ENCODE measurements at regions not wholly inside any gene's neighbourhood (a gene's known extent, or its start where the extent isn't known, plus 50 kb on each side); places are given as distances from the start of the nearest gene placed in this dataset.

- no peak for DNase-seq
Observed at GRCh38 chr3:72257738-72258137, 472.8 kb upstream of the PROK2 start.

DNA sequence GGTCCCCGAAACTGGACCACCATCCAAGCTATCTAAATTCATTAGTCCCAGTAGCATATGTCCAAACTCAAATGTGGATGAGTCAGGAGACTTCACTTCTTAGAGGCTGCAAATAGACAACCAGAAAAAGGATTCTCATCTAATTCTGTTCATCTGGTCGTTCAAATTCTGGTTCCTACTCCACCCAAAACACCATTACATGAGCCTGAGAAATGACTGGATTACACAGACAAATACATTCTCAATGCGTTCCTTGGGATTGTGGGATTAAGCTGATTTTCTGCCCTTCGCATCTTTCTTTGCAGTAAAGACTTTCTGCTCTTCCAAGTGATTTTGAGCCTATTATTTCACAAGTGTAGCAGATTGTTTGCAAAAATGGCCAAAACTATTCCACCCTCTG lies 472.3 kb upstream of the PROK2 start:
- H3K4me3 ChIP-seq: no peak overlapping the region
- no peaks in the 10 kb centered on the region for H3K9me3 ChIP-seq
- no peaks in the 10 kb centered on the region for H3K36me3 ChIP-seq
- intact Hi-C loops (cut with DNase I): no loop called here
- TF ChIP-seq, protein P1, sequence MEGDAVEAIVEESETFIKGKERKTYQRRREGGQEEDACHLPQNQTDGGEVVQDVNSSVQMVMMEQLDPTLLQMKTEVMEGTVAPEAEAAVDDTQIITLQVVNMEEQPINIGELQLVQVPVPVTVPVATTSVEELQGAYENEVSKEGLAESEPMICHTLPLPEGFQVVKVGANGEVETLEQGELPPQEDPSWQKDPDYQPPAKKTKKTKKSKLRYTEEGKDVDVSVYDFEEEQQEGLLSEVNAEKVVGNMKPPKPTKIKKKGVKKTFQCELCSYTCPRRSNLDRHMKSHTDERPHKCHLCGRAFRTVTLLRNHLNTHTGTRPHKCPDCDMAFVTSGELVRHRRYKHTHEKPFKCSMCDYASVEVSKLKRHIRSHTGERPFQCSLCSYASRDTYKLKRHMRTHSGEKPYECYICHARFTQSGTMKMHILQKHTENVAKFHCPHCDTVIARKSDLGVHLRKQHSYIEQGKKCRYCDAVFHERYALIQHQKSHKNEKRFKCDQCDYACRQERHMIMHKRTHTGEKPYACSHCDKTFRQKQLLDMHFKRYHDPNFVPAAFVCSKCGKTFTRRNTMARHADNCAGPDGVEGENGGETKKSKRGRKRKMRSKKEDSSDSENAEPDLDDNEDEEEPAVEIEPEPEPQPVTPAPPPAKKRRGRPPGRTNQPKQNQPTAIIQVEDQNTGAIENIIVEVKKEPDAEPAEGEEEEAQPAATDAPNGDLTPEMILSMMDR (IDR thresholded peaks at IDR 0.05): no peak
- TF ChIP-seq POLR2A (IDR thresholded peaks at IDR 0.05): no peak
- ATAC-seq (no peak), DNase-seq (no peak)
- 72% methylated on average over 4 of the region's 4 CpGs for WGBS (ENCODE audit: insufficient coverage, low coverage, low lambda C conversion rate, missing lambda C conversion rate)
- H3K4me1 ChIP-seq: peaks cover 0 to 16% (median 6%) of the 10 kb centered on the region in 4 donors
- H3K27ac ChIP-seq: no peak overlapping the region
- no peaks in the 10 kb centered on the region for H3K27me3 ChIP-seq

More at GRCh38 chr3:72257738-72258137, 472.8 kb upstream of the PROK2 start:
- Histone ChIP-seq H3K4me3 (no peak overlapping the region), H3K27ac (no peak overlapping the region), H3K4me1 (peaks cover 0 to 20% (median 9%) of the 10 kb centered on the region in 4 donors), H3K27me3 (no peaks in the 10 kb centered on the region), H3K36me3 (no peaks in the 10 kb centered on the region), H3K9me3 (no peaks in the 10 kb centered on the region)
- no CpG with 5 or more reads among the region's 2 CpGs for WGBS (ENCODE audit: insufficient coverage, low coverage, low lambda C conversion rate, missing lambda C conversion rate)
- TF ChIP-seq, protein P1 (IDR thresholded peaks at IDR 0.05): no peak
- TF ChIP-seq POLR2A (IDR thresholded peaks at IDR 0.05): no peak
- ATAC-seq: no peak
- intact Hi-C loops (cut with DNase I): no loop called here

DNA sequence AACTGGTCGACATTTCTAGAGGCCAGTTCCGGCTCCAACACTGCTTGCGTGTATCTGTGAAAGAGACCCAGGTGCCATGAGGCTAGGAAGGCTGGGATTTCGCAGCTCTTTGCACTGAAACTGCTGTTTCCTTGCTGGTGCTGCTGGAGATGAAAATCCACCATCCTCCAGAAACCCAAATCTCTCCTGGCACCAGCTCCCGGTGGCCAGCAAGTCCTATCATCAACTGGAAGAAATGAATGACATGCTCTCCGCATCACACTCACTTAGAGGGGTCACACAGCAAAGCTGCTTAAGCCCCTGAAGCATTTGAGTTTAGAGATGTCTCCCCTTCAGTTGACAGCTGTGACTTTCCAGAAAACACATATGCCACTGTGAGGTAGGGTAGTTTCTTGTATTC lies 471.8 kb upstream of the PROK2 start:
- intact Hi-C loops (cut with DNase I): no loop called here
- no peak for TF ChIP-seq POLR2A (IDR thresholded peaks at IDR 0.05)
- TF ChIP-seq, protein P1 (IDR thresholded peaks at IDR 0.05): no peak
- DNase-seq (no peak), ATAC-seq (no peak)
- Histone ChIP-seq H3K4me3 (no peak overlapping the region), H3K9me3 (no peaks in the 10 kb centered on the region), H3K27ac (no peak overlapping the region), H3K36me3 (no peaks in the 10 kb centered on the region), H3K4me1 (peaks cover 0 to 16% (median 6%) of the 10 kb centered on the region in 4 donors), H3K27me3 (no peaks in the 10 kb centered on the region)
- 100% methylated on average over 1 of the region's 6 CpGs for WGBS (ENCODE audit: insufficient coverage, low coverage, low lambda C conversion rate, missing lambda C conversion rate)

- DNase-seq (peak; percentile 73 to 89 (median 78)), ATAC-seq (peak; percentile 89 to 93 (median 90))
- TF ChIP-seq, protein P1 (IDR thresholded peaks at IDR 0.05): peak in 3 of 4 donors; percentile 10 to 33 (median 11)
- no peak for TF ChIP-seq POLR2A (IDR thresholded peaks at IDR 0.05)
- peak overlapping the region in 1 of 3 donors; percentile 21 for H3K27ac ChIP-seq
- intact Hi-C loops (cut with DNase I): no loop called here
- H3K27me3 ChIP-seq: no peaks in the 10 kb centered on the region
- no peaks in the 10 kb centered on the region for H3K9me3 ChIP-seq
- H3K36me3 ChIP-seq: no peaks in the 10 kb centered on the region
- no peak overlapping the region for H3K4me3 ChIP-seq
- peaks cover 0 to 20% (median 6%) of the 10 kb centered on the region in 4 donors for H3K4me1 ChIP-seq
- 61% methylated on average over 11 of the region's 14 CpGs for WGBS (ENCODE audit: insufficient coverage, low coverage, low lambda C conversion rate, missing lambda C conversion rate)
Observed at GRCh38 chr3:72255791-72256559, 471.0 kb upstream of the PROK2 start.

Measured in right lobe of liver (tissue), 6 donors.